AG08395 (cell line): ENCODE measurements at regions not wholly inside any gene's neighbourhood (a gene's known extent, or its start where the extent isn't known, plus 50 kb on each side); places are given as distances from the start of the nearest gene placed in this dataset.
"Not testable (repeated sequence)": the region's sequence is repeated elsewhere in the genome, so short reads cannot be mapped to it uniquely, and the experiment has no call there.

ENCODE experiments used
- DNase-seq: peaks from one replicate; pipeline ENCODE4 v3.0.0; 2012; ENCODE audit warnings: mixed read lengths, low spot score

DNA sequence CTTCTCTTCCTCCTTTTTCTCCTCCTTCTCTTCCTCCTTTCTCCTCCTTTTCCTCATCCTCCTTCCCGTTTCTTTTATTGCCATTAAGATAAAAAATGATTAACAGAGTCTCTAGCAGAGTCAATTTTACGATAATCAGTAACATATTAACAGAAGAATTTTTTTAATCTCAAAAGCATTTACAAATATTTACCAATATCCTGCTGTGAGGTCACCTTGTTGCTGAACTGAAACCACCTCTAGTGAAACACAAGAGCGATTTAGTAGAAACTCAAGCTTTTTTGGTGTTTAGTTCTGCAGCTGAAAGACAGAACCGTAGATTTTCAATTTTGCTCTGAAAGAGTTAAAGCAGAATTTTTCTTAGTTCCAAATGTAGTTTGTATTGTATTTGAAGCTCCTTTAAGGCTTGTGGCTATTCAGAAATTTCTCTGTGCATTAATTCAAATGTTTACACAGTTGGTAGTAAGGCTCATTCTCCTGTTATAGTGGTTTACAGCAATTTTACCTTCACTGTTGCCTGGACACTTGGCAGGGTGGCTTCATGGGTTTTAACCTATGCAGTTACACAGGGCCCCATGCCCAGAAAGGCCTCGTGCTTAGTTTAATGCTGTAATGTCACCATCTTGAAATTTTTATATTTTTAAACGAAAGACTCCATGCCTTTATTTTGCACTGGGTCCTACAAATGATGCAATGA, 1106.6 kb upstream of the FAM98A start:
- no peak for DNase-seq

DNA sequence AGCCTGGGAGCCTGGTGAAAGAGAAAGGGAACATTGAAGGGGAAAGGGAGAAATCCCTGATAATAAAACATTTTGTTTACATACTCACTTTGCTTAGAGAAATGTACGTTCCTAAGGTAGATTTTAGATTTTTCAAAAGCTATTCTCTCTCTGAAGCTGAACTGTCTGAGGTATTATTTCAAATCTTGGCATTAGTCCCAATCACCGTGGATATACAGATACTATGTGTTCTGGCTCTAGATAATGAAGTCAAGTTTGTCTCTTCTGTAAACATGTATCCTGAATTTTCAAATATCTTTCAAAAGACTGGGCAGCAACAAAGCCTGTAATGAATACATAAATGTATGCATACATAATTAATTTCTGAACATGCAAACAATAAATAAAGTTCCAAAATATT, 1104.2 kb upstream of the FAM98A start:
- no peak for DNase-seq

DNA sequence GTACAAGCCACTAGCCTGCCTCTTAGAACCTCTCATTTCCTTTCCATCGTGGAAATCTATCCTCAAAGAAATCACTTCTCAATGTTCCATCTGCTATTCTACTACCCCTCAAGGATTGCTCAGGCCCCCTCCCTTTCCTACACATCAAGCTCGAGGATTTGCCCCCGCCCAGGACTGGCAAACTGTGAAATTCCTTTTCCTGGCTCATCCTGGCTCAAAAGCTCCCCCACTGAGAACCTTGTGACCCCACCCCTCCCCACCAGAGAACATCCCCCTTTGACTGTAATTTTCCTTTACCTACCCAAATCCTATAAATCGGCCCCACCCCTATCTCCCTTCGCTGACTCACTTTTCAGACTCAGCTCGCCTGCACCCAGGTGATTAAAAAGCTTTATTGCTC, 1103.3 kb upstream of the FAM98A start:
- not testable (repeated sequence) for DNase-seq

DNA sequence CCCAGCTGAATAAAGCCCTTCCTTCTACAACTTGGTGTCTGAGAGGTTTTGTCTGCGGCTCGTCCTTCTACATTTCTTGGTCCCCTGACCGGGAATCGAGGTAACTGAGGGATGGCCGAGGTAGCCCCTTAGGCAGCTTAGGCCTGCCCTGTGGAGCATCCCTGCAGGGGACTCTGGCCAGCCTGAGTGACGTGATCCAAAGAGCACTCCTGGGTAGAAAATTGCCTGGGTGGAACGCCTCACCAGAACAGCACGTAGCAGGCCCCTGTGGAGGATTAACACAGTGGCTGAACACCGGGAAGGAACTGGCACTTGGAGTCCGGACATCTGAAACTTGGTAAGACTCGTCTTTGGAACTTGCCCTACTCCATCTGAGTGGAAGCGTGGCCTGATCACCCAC, 1078.5 kb upstream of the FAM98A start:
- not testable (repeated sequence) for DNase-seq

DNA sequence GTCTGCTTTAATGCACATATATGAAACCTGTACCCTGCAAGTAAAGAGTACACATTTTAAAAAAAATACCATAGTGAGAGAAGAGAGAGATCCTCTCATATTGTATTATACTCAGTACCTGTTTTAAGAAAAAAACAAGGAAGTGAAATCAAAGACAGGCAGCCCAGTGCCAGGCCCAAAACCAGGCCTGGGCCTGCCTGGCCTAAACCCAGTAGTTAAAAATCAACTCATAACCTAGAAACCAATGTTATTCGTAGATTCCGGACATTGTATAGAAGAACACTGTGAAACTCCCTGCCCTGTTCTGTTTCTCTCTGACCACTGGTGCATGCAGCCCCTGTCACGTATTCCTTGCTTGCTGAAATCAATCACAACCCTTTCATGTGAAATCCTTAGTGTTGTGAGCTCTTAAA, 1078.0 kb upstream of the FAM98A start:
- not testable (repeated sequence) for DNase-seq

DNA sequence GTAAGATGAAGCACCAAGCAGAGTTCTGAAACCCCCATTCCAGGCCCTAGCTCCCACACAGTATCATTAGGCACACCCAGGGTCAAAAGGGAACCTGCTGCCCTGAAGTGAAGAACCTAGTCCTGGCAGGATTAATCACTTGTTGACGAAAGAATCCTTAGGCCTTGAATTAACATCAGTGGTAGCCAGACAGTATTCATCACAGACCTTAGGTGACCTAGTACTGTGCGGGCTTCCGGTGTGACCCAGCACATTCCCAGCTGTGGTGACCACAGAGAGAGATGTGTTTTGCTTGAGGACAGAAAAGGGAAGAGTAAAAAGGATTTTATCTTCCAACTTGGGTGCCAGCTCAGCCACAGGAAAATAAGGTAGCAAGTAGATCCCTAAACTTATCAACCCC, 1071.4 kb upstream of the FAM98A start:
- no peak for DNase-seq

DNA sequence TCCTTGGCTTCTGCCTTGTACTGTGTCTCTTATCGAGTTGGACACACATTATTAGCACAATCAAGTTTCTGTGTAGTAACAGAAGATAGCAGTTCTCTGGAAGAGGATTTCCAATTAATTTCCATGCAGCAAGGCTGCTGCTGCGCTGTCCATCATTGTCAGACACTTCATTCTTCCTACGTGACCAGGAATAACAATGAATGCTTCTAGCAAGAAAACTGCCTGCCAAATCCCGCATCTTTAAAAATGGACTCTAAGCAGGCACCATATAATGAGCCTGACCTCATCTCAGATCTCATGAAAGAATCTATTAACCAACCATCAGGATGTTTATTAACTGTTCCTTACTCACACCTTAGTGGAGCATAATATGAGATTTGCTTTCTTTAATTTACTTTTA, 1067.7 kb upstream of the FAM98A start:
- no peak for DNase-seq

DNA sequence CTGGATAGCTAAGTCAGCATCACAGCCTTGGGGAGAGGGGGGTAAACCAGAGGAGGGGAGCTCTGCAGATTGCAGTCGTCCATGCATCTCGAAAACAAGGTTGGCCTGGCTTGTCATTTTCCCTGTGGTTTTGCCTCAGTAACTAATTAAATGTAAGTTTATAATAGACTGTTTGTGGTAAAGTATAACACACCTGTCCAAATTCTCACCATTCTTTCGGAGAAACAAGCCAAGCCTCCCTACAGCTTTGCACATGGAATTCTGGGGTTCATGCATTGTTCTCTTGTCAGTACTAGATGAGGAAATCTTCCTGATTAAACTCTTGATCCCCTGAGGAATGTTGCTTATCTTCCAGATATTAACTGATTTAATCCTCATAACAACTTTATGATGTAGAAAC, 1065.2 kb upstream of the FAM98A start:
- no peak for DNase-seq

DNA sequence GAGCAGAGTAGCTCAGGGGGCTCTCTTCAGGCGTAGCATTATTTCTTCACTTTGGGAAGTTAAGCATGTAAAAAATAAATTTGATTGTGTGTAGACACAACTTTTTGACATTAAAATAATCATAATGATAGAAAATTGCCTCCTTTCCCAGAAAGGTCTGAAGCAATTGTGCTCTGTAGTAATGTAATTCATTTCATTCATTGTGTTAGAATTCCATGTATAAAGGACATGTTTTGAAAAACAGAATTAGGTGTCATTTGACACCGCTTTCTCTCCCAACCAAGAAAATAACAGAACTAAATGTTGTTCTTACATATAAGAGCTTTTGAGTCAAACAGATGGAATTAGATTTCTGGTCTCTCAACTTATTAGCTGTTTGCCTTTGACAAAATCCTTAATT, 1064.2 kb upstream of the FAM98A start:
- DNase-seq, result no peak

DNA sequence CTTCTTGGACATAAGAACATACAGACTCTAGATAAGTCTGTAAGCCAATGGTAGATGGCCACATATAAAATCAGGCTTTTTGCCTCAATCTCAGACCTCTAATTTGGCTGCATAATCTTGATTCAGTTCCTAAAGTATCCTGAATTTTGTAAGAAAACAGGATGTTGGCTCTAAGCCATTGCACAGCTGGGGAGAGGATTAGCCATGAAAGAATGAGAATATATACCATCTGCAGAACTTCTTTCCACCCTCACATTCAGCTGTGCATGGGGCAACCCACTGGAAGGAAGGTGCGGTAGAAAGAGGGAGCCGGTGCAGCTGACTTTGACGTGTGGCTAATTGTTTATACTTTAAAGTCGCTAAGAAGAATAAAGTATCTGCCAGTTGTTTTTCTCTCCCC, 1061.6 kb upstream of the FAM98A start:
- DNase-seq, result no peak

DNA sequence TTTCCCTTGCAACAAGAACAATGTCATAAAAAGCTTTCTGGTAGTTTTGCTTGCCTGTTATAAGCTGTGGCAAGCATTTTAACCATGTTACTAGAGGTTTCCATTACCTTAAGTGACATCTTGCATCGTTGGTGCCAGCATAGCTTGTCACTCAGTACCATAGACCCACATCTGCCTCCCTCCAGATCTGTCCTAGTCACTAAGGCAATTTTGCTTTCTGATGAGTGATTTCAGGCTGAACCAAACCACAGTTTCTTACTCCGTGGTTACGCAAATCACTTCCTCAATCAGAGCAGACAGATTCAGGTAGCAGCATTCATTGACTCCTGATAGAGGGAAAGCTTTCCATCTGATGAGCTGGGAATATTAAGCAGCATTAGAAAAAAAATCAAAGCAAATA, 1057.5 kb upstream of the FAM98A start:
- no peak for DNase-seq

DNA sequence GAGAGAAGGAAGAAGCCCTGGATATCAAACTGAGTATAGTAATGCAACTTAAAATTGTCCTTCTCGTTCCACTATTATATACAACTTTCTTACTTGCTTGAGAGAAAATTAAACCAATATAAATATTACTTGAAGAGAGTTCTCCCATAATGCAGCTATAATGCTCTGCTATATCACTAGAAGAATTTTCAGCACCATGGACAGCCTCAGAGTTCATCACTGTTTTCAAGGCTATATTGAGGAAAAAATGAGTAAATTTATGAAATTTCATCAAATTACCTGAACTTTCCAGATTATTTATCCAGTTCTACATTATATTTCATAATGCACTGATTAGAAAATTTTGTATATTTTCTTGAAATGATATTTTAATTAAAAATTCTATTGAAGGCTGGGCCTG, 1053.5 kb upstream of the FAM98A start:
- DNase-seq, result no peak

DNA sequence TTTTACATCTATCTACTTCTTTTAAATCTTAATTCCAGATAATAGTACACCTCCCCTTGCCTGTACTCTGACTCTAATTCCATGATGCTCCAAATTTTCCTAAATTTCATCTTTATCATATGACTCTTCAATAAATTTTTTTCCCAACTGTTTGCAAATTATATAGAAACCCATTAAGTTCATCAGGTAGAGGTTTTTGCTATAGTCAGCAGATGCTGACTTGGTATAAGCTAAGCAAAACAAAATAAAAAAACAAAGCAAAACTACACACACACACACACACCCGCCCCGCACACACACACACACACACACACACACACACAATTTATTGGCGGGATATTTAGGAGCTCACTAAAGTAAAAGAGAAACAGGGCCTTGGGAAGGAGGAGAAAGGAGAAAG, 1047.8 kb upstream of the FAM98A start:
- no peak for DNase-seq

DNA sequence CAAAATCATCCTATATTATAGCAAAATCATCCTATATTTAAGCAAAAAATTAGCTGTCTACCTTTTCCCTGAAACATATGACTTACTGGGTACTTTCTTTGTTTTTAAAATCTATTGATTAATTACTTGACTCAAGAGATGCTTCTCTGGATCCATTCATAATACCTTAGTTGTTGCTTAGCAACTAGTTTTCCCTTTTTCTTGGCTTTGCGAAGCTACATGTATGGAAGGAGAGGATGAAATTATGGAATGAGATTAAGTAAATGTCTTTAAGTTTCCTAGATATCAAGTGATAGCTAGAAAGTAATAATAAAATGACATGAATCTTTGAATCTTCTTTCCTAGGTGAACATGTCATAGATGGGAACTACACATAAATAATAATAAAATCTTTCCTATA, 1033.2 kb upstream of the FAM98A start:
- no peak for DNase-seq

DNA sequence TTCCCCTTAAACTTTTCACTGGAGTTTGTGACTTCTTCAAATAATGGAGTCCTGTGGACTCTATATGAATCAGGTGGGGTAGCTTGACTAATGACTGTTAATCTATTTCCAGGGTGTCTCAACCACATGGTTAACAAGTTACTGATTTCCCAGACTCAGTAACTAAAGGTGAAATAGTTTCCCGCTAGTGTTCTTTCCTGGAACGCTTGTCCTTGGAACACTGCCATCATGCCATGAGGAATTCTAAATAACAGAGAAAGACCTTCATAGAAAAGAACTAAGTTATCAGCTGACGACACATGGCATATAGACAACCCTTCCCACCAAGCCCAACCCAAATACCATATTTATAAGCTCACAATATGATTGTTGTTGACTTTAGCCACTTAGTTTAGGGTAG, 1027.9 kb upstream of the FAM98A start:
- no peak for DNase-seq

DNA sequence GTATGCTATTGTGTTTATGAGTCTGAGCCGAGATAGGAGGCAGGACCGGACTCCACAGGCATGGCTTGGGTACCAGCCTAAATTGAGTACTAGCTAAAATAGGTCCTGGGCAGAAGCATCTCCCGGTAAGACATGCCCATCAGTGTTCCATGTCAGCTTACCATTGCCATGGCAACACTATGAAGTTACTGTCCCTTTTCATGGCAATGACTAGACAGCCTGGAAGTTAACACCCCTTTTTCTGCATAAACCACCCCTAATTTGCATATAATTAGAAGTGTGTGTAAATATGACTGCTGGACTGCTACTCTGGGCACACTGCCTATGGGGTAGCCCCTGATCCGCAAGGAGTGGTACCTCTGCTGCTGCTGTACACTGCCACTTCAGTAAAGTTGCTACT, 1005.1 kb upstream of the FAM98A start:
- no peak for DNase-seq

DNA sequence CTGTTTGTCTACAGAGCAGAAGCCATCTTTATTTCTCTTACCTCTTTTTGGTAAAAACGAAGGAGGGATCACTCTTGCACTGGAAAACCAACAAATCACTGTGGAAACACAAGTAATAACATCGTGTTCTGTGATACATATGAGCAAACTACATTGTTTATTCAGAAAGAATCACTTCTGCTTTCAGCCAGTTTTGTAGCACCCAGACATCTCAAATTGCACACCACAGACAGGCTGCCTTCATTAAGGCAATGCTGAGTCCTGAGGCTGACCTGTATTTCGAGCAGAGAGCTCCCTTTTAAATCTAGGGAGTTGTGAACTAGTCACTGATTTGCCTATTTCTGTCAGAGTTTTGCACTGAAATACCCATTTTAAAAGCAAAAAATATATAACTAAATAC, 1003.2 kb upstream of the FAM98A start:
- DNase-seq, result no peak

DNA sequence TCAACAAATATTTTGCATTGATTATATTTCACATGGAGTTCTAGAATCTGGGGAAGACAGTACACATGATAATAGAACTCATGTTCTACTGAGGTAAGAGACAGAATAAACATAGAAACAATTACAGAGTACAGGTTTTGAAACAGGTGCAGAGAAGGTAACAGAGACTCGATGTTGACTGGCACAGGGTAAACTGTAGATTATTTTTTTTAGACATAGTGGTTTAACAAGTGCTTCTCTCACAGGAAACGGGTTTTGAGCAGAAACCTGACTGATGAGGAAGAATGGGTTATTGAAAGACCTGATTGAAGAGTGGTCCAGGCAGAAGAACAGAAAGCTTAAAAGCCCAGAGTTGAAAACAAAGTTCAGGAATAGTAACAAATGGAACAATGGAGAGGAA, 1002.5 kb upstream of the FAM98A start:
- no peak for DNase-seq

DNA sequence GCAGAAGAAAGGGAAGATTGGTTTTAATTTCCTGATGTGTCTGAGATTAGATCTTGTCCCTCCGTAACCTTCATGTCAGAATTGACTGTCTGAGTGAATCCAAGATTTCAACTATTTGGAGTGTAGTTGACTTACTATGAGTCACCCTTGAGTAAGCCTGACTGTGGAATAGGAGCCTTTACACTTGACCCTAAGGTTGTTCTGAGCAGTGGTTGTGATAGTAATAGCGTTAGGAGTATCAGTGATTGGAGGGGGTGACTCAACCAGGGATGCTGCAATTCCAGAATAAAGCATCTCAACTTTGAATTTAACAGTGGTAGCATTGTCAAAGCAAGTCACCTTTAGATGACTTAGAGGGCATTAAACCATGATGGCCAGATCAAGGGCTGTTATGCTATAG, 979.5 kb upstream of the FAM98A start:
- DNase-seq, result no peak

DNA sequence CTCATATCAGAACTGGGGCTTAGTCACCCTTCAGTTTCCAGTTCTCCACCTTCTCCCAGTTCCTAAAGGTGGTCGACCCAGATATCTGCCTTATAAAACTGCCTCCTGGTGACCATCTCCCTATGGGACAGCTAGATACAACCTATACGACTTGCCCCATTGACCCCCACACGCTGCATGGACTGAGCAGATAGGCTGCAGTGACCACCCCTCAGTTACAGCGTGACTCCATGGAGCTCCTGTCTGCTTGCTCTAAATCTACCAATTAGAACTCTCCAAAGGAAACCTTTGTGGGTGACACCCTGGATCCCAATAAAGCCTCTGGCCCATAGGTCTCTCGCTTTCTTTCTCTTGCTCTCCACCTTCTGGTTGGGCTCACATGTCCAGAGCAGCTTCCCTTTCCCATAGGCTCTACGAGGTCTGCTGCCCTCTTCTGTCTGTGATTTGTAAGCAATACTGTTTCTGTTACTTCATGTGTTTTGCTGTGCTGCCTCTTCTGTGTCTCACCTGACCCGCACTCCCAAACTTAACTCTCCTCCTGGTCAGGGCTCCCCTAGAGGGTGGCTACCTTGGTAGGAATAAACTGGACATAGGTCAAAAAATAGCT, 971.3 kb upstream of the FAM98A start:
- no peak for DNase-seq

DNA sequence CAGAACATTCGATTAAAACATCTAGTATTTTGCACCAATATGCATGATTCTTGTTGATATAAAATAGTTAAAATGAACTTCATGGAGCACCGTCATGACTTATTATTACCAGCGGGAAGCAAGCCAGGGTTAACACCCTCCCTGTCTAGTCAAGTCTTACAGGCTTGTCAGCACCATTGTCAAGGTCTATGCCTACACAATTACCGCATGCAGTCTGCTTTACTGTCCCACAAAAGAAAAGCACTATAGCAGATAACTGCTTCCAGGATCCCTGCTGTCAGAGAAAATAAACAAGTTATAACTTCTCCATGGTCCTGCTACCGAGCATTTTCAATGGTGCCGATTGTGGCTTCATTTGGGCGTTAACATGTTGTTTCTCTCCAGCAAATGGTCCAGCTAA, 968.0 kb upstream of the FAM98A start:
- no peak for DNase-seq

DNA sequence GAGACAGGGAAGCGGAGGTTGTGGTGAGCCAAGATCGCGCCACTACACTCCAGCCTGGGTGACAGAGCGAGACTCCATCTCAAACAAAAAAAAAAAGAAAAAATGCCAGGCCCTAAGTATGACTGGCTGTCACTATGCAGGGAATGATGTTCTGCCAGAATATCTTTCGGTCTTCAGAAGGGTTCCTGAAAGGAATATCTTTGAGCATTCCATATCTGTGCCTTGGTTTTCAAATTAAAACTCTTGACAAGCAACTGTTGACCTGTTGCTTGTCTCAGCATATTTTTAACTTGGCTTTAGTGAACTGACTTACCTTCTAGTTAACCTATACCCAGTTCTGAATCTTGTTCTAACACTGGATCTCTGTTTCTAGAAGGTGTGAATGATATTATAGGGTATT, 953.2 kb upstream of the FAM98A start:
- DNase-seq, result no peak

DNA sequence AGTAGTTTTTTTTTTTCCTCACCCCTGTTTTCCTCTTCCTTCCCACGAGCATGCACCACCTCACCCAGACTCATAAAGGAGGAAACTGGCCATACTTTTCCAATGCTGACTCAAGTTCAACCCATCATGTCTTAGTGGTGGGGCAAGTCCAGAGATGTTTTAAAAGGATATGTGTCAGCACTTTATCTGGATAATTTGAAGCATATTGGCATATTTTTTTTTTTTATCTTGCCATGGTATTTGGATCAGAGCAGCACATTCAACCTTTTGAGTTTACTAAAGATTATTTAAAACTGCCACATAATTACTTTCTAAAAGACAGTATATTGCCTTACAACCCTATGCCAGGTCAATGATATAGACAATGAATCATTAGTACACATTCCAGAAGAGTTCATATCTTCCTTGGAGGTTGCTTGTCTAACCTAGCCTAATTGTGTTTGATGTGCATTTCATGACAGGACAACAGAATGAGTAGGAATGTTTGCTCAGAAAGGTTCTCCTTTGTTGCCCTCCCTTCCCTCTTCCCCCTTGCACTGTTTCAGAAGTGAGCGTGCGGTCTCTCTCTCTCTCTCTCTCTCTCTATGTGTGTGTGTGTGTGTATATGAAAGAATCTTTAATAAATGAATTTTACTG, 950.7 kb upstream of the FAM98A start:
- DNase-seq, result no peak

DNA sequence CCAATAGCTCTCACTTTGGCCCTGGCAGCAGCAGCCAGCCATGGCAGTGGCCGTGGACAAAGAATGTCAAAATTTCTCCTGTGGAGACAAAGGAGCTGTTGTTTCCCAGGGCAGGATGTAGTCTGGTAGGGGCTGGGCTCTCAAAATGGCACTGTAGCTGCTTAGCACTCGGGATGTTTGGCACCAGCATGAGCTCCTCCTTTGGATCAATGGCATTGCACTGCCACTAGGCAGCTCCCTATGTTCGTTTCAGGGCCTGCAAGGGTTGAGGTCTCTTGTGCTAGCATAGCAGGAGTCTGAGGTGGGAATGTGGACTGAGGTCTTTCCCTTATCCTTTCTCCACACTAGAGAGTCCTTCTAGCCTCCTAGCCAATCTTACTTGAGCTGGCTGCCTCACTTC, 948.8 kb upstream of the FAM98A start:
- no peak for DNase-seq
